Left lung (tissue), 4 donors: ENCODE measurements at regions not wholly inside any gene's neighbourhood (a gene's known extent, or its start where the extent isn't known, plus 50 kb on each side); places are given as distances from the start of the nearest gene placed in this dataset.
A peak's percentile ranks its signal among the peaks of the same experiment; 100 is the strongest.

Source experiments
- ATAC-seq: fragments of 200-7000 bp; cut with Tn5 transposase; one replicate; pipeline ENCODE4 v1.9.1; 2020; ENCODE audit warnings: moderate library complexity
- DNase-seq, 4 donors: peaks; one replicate each; pipeline ENCODE4 v3.0.0-alpha.2; 2013 to 2020
- H3K27ac ChIP-seq, 2 donors: fragments of 200-600 bp; sonication (generic) in 1 of 2; one replicate each; pipeline versions ENCODE4 v1.5.0 to v1.8.0; 2020 to 2021
- H3K27me3 ChIP-seq, 2 donors: fragments of 200-600 bp; sonication (generic) in 1 of 2; one replicate each; pipeline versions ENCODE4 v1.5.0 to v1.8.0; 2020 to 2021
- H3K36me3 ChIP-seq, 2 donors: fragments of 200-600 bp; sonication (generic) in 1 of 2; one replicate each; pipeline versions ENCODE4 v1.5.0 to v1.8.0; 2020 to 2021
- H3K4me1 ChIP-seq, 2 donors: fragments of 200-600 bp; one replicate each; pipeline ENCODE4 v1.8.0; 2021
- H3K4me3 ChIP-seq, 2 donors: fragments of 200-600 bp; sonication (generic) in 1 of 2; one replicate each; pipeline versions ENCODE4 v1.5.0 to v1.8.0; 2020 to 2021; ENCODE audit warnings: mild to moderate bottlenecking in 1 of 2
- H3K9me3 ChIP-seq, 2 donors: fragments of 200-600 bp; sonication (generic) in 1 of 2; one replicate each; pipeline versions ENCODE4 v1.5.0 to v1.8.0; 2020 to 2021
- intact Hi-C, 2 donors: fragments of 100-400 bp; cut with DNase I; formaldehyde crosslinking; loops; one replicate each; pipeline versions ENCODE4 v1.11.2 to v1.14.2; 2022
- TF ChIP-seq, protein P1 (sequence below), 2 donors: fragments of 200-600 bp; sonication (generic) in 1 of 2; IDR thresholded peaks; one replicate each; pipeline versions ENCODE4 v1.5.0 to v1.8.0; 2021; ENCODE audit warnings: antibody characterized with exemption in 2 of 2
- donor health status: DM: no; HTN: yes; CAD: no.
- donor health status: DM: no; HTN: no; CAD: no.

GRCh38 chr3:110413807-110414748 lies 657.5 kb upstream of the NECTIN3 start:
- Histone ChIP-seq H3K27ac (no peak overlapping the region), H3K4me1 (no peaks in the 10 kb centered on the region), H3K36me3 (no peaks in the 10 kb centered on the region), H3K4me3 (no peak overlapping the region), H3K27me3 (no peaks in the 10 kb centered on the region), H3K9me3 (no peaks in the 10 kb centered on the region)
- DNase-seq (no peak), ATAC-seq (no peak)
- intact Hi-C loops, result no loop called here
- TF ChIP-seq, protein P1, sequence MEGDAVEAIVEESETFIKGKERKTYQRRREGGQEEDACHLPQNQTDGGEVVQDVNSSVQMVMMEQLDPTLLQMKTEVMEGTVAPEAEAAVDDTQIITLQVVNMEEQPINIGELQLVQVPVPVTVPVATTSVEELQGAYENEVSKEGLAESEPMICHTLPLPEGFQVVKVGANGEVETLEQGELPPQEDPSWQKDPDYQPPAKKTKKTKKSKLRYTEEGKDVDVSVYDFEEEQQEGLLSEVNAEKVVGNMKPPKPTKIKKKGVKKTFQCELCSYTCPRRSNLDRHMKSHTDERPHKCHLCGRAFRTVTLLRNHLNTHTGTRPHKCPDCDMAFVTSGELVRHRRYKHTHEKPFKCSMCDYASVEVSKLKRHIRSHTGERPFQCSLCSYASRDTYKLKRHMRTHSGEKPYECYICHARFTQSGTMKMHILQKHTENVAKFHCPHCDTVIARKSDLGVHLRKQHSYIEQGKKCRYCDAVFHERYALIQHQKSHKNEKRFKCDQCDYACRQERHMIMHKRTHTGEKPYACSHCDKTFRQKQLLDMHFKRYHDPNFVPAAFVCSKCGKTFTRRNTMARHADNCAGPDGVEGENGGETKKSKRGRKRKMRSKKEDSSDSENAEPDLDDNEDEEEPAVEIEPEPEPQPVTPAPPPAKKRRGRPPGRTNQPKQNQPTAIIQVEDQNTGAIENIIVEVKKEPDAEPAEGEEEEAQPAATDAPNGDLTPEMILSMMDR (IDR thresholded peaks at IDR 0.05), result no peak

DNA sequence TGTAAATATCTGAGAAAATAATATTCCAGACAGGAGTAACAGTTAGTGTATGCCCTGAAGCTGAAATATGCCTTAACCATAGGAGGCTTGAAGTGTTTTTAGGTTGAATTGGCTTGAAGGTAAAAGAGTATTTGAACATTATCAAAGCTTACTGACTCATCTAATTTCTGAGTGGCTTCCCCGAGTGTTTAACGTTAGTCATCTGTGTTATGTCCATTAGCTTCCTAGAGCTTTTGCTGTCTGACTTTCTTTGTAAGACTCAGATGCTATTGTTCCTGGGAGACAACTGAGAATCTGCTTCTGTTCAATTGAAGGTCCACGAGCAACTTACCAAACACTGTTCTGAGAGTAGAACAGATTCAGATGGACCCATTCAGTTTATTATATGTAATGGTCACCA lies 656.8 kb upstream of the NECTIN3 start:
- no peak overlapping the region for H3K27ac ChIP-seq

GRCh38 chr3:110419096-110419495 lies 652.5 kb upstream of the NECTIN3 start:
- TF ChIP-seq, protein P1 (IDR thresholded peaks at IDR 0.05), result no peak
- DNase-seq (no peak), ATAC-seq (peak; percentile 39)
- intact Hi-C loops, result no loop called here
- H3K9me3 ChIP-seq, result no peaks in the 10 kb centered on the region
- no peak overlapping the region for H3K27ac ChIP-seq
- H3K27me3 ChIP-seq, result no peaks in the 10 kb centered on the region
- H3K36me3 ChIP-seq, result no peaks in the 10 kb centered on the region
- no peak overlapping the region for H3K4me3 ChIP-seq
- no peaks in the 10 kb centered on the region for H3K4me1 ChIP-seq

More for the DNA sequence above, 656.8 kb upstream of the NECTIN3 start:
- Histone ChIP-seq H3K27me3 (no peaks in the 10 kb centered on the region), H3K9me3 (no peaks in the 10 kb centered on the region), H3K4me1 (no peaks in the 10 kb centered on the region), H3K36me3 (no peaks in the 10 kb centered on the region), H3K4me3 (no peak overlapping the region)
- DNase-seq, result no peak
- TF ChIP-seq, protein P1 (IDR thresholded peaks at IDR 0.05), result no peak
- intact Hi-C loops, result no loop called here
- ATAC-seq, result no peak

- Histone ChIP-seq H3K4me1 (no peaks in the 10 kb centered on the region), H3K27me3 (no peaks in the 10 kb centered on the region), H3K9me3 (no peaks in the 10 kb centered on the region), H3K36me3 (no peaks in the 10 kb centered on the region), H3K4me3 (no peak overlapping the region), H3K27ac (no peak overlapping the region)
- ATAC-seq (no peak), DNase-seq (no peak)
- TF ChIP-seq, protein P1 (IDR thresholded peaks at IDR 0.05), result no peak
- intact Hi-C loops, result no loop called here
These were observed 652.0 kb upstream of the NECTIN3 start for GRCh38 chr3:110419601-110420000.

DNA sequence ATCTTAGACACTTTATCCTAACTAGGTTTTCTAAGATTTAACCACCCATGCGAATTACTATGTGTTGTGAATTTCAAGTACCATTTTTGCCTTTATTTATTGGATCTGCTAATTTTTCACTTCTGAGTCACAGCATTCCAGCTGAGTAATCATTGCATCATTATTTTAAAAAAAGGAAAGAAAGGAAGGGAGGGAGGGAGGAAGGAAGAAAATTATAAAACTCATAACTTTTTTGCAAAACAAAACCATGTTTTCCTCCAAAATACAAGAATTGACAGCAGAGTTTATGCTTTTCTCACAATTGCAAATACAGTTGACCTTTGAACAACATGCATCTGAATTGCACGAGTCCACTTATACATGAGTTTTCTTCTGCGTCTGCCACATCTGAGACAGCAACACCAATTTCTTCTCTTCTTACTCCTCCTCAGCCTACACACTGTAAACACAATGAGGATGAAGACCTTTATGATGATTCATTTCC lies 651.4 kb upstream of the NECTIN3 start:
- H3K9me3 ChIP-seq, result no peaks in the 10 kb centered on the region
- ATAC-seq (peak; percentile 22), DNase-seq (no peak)
- H3K27me3 ChIP-seq, result no peaks in the 10 kb centered on the region
- intact Hi-C loops, result no loop called here
- H3K36me3 ChIP-seq, result no peaks in the 10 kb centered on the region
- H3K27ac ChIP-seq, result no peak overlapping the region
- H3K4me1 ChIP-seq, result no peaks in the 10 kb centered on the region
- no peak overlapping the region for H3K4me3 ChIP-seq
- TF ChIP-seq, protein P1 (IDR thresholded peaks at IDR 0.05), result no peak
